HEK293 (cell line): ENCODE measurements at regions not wholly inside any gene's neighbourhood (a gene's known extent, or its start where the extent isn't known, plus 50 kb on each side); places are given as distances from the start of the nearest gene placed in this dataset.

Experiments used
- CTCF ChIA-PET: fragments of 350-600 bp; formaldehyde crosslinking; extraction: SDS; loops from one replicate; lab custom pipeline; 2021; ENCODE audit warnings: antibody characterized with exemption; lab: Yijun Ruan, JAX
- POLR2A ChIA-PET: fragments of 300-600 bp; formaldehyde crosslinking; extraction: SDS; loops from one replicate; lab custom pipeline; 2020; ENCODE audit warnings: antibody characterized with exemption, inconsistent platforms; lab: Yijun Ruan, JAX
- H3K27ac ChIP-seq: fragments of 200-500 bp; sonication (Bioruptor generic); 2 replicates; pipeline ENCODE4 v1.5.1; 2014; ENCODE audit warnings: low read depth, low read length, control low read depth, inconsistent platforms; ENCODE audit errors: extremely low read depth
- H3K36me3 ChIP-seq, 2 experiments: fragments of 200-500 bp in 1 of 2; sonication (Bioruptor generic) in 1 of 2; 1 replicate in 1 of 2; 2 replicates in 1 of 2; pipeline ENCODE4 v1.5.1; 2014 to 2017; ENCODE audit warnings: inconsistent platforms in 2 of 2, low read length in 2 of 2; ENCODE audit not compliant: control insufficient read depth in 2 of 2, insufficient read depth in 1 of 2
- H3K4me1 ChIP-seq: fragments of 200-500 bp; sonication (Bioruptor generic); 2 replicates; pipeline ENCODE4 v1.5.1; 2014; ENCODE audit warnings: mild to moderate bottlenecking, low read length, inconsistent platforms; ENCODE audit not compliant: control insufficient read depth, insufficient read depth
- H3K4me3 ChIP-seq: 2 replicates; pipeline ENCODE4 v1.5.1; 2011; ENCODE audit warnings: low read depth, mild to moderate bottlenecking, control low read depth, low read length, moderate library complexity
- H3K9me3 ChIP-seq: fragments of 200-500 bp; sonication (Bioruptor generic); 2 replicates; pipeline ENCODE4 v1.5.1; 2014; ENCODE audit warnings: low read depth, low read length, inconsistent platforms; ENCODE audit not compliant: control insufficient read depth, insufficient read depth
- EGR2 ChIP-seq: fragments of 450-650 bp; formaldehyde crosslinking; IDR thresholded peaks from 2 replicates; pipeline ENCODE4 v1.5.1; 2016; ENCODE audit warnings: low read depth, missing biosample characterization, missing genetic modification characterization
- GLI2 ChIP-seq: fragments of 450-650 bp; formaldehyde crosslinking; IDR thresholded peaks from 2 replicates; pipeline ENCODE4; 2017; ENCODE audit warnings: missing biosample characterization, missing genetic modification characterization, low read depth, borderline replicate concordance
- GLI4 ChIP-seq: fragments of 450-650 bp; formaldehyde crosslinking; IDR thresholded peaks from 2 replicates; pipeline ENCODE4 v1.5.1; 2016; ENCODE audit warnings: missing biosample characterization, missing genetic modification characterization
- KLF9 ChIP-seq: fragments of 450-650 bp; formaldehyde crosslinking; IDR thresholded peaks from 2 replicates; pipeline ENCODE4 v1.5.1; 2016; ENCODE audit warnings: missing biosample characterization, missing genetic modification characterization, low read depth
- MZF1 ChIP-seq: fragments of 450-650 bp; formaldehyde crosslinking; IDR thresholded peaks from 2 replicates; pipeline ENCODE4 v1.5.1; 2017; ENCODE audit warnings: missing biosample characterization, missing genetic modification characterization, borderline replicate concordance
- SCRT1 ChIP-seq: fragments of 450-650 bp; formaldehyde crosslinking; IDR thresholded peaks from 2 replicates; pipeline ENCODE4 v1.5.1; 2016; ENCODE audit warnings: missing biosample characterization, missing genetic modification characterization, borderline replicate concordance
- ZBTB20 ChIP-seq: fragments of 450-650 bp; formaldehyde crosslinking; IDR thresholded peaks from 2 replicates; pipeline ENCODE4 v1.5.1; 2016; ENCODE audit warnings: missing biosample characterization, missing genetic modification characterization
- ZBTB7A ChIP-seq: fragments of 450-650 bp; formaldehyde crosslinking; IDR thresholded peaks from 2 replicates; pipeline ENCODE4 v1.5.1; 2016; ENCODE audit warnings: low read depth, missing biosample characterization, missing genetic modification characterization
- ZBTB8A ChIP-seq: fragments of 450-650 bp; formaldehyde crosslinking; IDR thresholded peaks from 2 replicates; pipeline ENCODE4 v1.5.1; 2016; ENCODE audit warnings: missing biosample characterization, missing genetic modification characterization
- ZIC2 ChIP-seq: fragments of 450-650 bp; formaldehyde crosslinking; IDR thresholded peaks from 2 replicates; pipeline ENCODE4 v1.5.1; 2016; ENCODE audit warnings: missing biosample characterization, missing genetic modification characterization
- ZNF121 ChIP-seq: fragments of 450-650 bp; formaldehyde crosslinking; IDR thresholded peaks from 2 replicates; pipeline ENCODE4 v1.5.1; 2016; ENCODE audit warnings: missing biosample characterization, missing genetic modification characterization
- ZNF292 ChIP-seq: fragments of 450-650 bp; formaldehyde crosslinking; IDR thresholded peaks from 2 replicates; pipeline ENCODE4 v1.5.1; 2016; ENCODE audit warnings: low read depth, missing biosample characterization, missing genetic modification characterization, borderline replicate concordance
- ZNF341 ChIP-seq: fragments of 450-650 bp; formaldehyde crosslinking; IDR thresholded peaks from 2 replicates; pipeline ENCODE4; 2016; ENCODE audit warnings: low read depth, missing biosample characterization, missing genetic modification characterization
- ZNF37A ChIP-seq: fragments of 450-650 bp; IDR thresholded peaks from 2 replicates; pipeline ENCODE4 v1.5.1; 2018; ENCODE audit warnings: missing biosample characterization, missing genetic modification characterization
- ZNF558 ChIP-seq: fragments of 450-650 bp; formaldehyde crosslinking; IDR thresholded peaks from 2 replicates; pipeline ENCODE4 v1.5.1; 2016; ENCODE audit warnings: missing biosample characterization, missing genetic modification characterization
- ZNF560 ChIP-seq: fragments of 450-650 bp; formaldehyde crosslinking; IDR thresholded peaks from 2 replicates; pipeline ENCODE4 v1.5.1; 2017; ENCODE audit warnings: missing biosample characterization, missing genetic modification characterization, borderline replicate concordance
- ZNF704 ChIP-seq: fragments of 450-650 bp; formaldehyde crosslinking; IDR thresholded peaks from 2 replicates; pipeline ENCODE4 v1.5.1; 2016; ENCODE audit warnings: missing biosample characterization, missing genetic modification characterization
- ZNF791 ChIP-seq: fragments of 450-650 bp; formaldehyde crosslinking; IDR thresholded peaks from 2 replicates; pipeline ENCODE4 v1.5.1; 2016; ENCODE audit warnings: missing biosample characterization, missing genetic modification characterization
- ZSCAN5A ChIP-seq: fragments of 450-650 bp; formaldehyde crosslinking; IDR thresholded peaks from 2 replicates; pipeline ENCODE4 v1.5.1; 2016; ENCODE audit warnings: missing biosample characterization, missing genetic modification characterization
- TF ChIP-seq, protein P1 (sequence below): fragments of 450-650 bp; formaldehyde crosslinking; IDR thresholded peaks from 2 replicates; pipeline ENCODE4 v1.5.1; 2016; ENCODE audit warnings: missing biosample characterization, missing genetic modification characterization
- TF ChIP-seq, protein P2 (sequence below): fragments of 450-650 bp; formaldehyde crosslinking; IDR thresholded peaks from 2 replicates; pipeline ENCODE4 v1.5.1; 2016; ENCODE audit warnings: missing biosample characterization, missing genetic modification characterization

- H3K36me3 ChIP-seq = no peaks in the 10 kb centered on the region
- H3K9me3 ChIP-seq = no peaks in the 10 kb centered on the region
- CTCF ChIA-PET = no interaction called here
- no peaks in the 10 kb centered on the region for H3K4me1 ChIP-seq
- no peak overlapping the region for H3K27ac ChIP-seq
- POLR2A ChIA-PET = no interaction called here
- no peak for TF ChIP-seq GLI4 (tag by site-specific recombination)
- TF ChIP-seq ZBTB8A (tag by site-specific recombination) = no peak
- no peak for TF ChIP-seq ZBTB7A (tag by site-specific recombination)
- no peak for TF ChIP-seq ZSCAN5A (tag by site-specific recombination)
- TF ChIP-seq EGR2 (tag by site-specific recombination) = no peak
- TF ChIP-seq, protein P1, sequence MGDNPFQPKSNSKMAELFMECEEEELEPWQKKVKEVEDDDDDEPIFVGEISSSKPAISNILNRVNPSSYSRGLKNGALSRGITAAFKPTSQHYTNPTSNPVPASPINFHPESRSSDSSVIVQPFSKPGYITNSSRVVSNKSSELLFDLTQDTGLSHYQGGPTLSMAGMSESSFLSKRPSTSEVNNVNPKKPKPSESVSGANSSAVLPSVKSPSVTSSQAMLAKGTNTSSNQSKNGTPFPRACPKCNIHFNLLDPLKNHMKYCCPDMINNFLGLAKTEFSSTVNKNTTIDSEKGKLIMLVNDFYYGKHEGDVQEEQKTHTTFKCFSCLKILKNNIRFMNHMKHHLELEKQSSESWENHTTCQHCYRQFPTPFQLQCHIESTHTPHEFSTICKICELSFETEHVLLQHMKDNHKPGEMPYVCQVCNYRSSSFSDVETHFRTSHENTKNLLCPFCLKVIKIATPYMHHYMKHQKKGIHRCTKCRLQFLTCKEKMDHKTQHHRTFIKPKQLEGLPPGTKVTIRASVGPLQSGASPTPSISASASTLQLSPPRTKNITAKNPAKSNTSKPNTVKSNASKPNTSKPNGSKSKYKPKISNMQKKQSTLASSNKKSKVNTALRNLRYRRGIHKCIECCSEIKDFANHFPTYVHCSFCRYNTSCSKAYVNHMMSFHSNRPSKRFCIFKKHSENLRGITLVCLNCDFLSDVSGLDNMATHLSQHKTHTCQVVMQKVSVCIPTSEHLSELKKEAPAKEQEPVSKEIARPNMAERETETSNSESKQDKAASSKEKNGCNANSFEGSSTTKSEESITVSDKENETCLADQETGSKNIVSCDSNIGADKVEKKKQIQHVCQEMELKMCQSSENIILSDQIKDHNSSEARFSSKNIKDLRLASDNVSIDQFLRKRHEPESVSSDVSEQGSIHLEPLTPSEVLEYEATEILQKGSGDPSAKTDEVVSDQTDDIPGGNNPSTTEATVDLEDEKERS (tag by site-specific recombination) = no peak
- no peak for TF ChIP-seq MZF1 (tag by site-specific recombination)
- no peak for TF ChIP-seq KLF9 (tag by site-specific recombination)
- no peak for TF ChIP-seq ZNF37A (tag by site-specific recombination)
- TF ChIP-seq GLI2 = no peak
- no peak for TF ChIP-seq ZBTB20 (tag by site-specific recombination)
- no peak for TF ChIP-seq ZNF292
- TF ChIP-seq ZNF560 = no peak
- no peak for TF ChIP-seq ZNF791
- TF ChIP-seq, protein P2, sequence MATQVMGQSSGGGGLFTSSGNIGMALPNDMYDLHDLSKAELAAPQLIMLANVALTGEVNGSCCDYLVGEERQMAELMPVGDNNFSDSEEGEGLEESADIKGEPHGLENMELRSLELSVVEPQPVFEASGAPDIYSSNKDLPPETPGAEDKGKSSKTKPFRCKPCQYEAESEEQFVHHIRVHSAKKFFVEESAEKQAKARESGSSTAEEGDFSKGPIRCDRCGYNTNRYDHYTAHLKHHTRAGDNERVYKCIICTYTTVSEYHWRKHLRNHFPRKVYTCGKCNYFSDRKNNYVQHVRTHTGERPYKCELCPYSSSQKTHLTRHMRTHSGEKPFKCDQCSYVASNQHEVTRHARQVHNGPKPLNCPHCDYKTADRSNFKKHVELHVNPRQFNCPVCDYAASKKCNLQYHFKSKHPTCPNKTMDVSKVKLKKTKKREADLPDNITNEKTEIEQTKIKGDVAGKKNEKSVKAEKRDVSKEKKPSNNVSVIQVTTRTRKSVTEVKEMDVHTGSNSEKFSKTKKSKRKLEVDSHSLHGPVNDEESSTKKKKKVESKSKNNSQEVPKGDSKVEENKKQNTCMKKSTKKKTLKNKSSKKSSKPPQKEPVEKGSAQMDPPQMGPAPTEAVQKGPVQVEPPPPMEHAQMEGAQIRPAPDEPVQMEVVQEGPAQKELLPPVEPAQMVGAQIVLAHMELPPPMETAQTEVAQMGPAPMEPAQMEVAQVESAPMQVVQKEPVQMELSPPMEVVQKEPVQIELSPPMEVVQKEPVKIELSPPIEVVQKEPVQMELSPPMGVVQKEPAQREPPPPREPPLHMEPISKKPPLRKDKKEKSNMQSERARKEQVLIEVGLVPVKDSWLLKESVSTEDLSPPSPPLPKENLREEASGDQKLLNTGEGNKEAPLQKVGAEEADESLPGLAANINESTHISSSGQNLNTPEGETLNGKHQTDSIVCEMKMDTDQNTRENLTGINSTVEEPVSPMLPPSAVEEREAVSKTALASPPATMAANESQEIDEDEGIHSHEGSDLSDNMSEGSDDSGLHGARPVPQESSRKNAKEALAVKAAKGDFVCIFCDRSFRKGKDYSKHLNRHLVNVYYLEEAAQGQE = no peak
- TF ChIP-seq ZNF704 (tag by site-specific recombination) = no peak
- no peak overlapping the region for H3K4me3 ChIP-seq
These were observed 84.0 kb downstream of the FMO4 start for GRCh38 chr1:171397851-171398469.

DNA sequence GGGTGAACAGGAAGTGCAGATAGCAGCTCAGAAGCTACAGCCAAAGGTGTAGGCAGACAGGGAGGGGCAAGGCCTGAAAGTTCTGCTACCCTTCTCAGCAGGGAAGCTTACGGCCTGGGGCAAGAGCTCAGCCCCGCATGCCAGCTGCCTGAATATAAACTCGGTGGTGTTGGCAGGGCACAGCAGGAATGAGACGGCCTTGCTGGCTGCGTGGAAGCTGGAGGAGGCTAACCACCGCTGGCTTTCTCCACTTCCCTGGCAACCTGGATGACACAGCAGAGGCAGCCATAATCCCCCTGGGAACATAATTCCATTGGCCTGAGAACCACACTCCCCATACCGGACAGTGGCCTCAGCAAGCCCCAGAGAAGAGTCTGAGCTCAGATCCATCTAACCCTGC is 81.9 kb upstream of the PRRC2C start:
- TF ChIP-seq ZIC2 (tag by site-specific recombination) = peak; percentile 83
- TF ChIP-seq ZNF121 (tag by site-specific recombination) = no peak
- no peak for TF ChIP-seq SCRT1 (tag by site-specific recombination)
- 0 out of 2 replicates have a peak, but pooled peaks have one; percentile 13 for TF ChIP-seq ZNF341
- TF ChIP-seq ZNF558 (tag by site-specific recombination) = no peak
- Histone ChIP-seq H3K36me3 (no peaks in the 10 kb centered on the region), H3K9me3 (no peaks in the 10 kb centered on the region), H3K4me3 (no peak overlapping the region), H3K4me1 (no peaks in the 10 kb centered on the region), H3K27ac (no peak overlapping the region)
- CTCF ChIA-PET = interaction anchor here (0.9 to 2.2 kb wide), 4 partner anchors 9 to 90 kb away, joined by 3 to 6 read pairs (median 4); partner anchors contain the start of genes FMO4 and PRRC2C
- POLR2A ChIA-PET = interaction anchor here (0.5 kb wide), 1 partner anchor 76 kb away, joined by 3 read pairs; no protein-coding TSS in a partner anchor
